NB4 (cell line): ENCODE measurements at regions not wholly inside any gene's neighbourhood (a gene's known extent, or its start where the extent isn't known, plus 50 kb on each side); places are given as distances from the start of the nearest gene placed in this dataset.

ENCODE experiments used
- MYC ChIP-seq: IDR thresholded peaks from 2 replicates; pipeline ENCODE4 v1.6.1; 2011; ENCODE audit warnings: low read depth, low read length
- POLR2A ChIP-seq: IDR thresholded peaks from 2 replicates; pipeline ENCODE4 v1.6.1; 2011; ENCODE audit warnings: mild to moderate bottlenecking; ENCODE audit not compliant: insufficient read length; ENCODE audit errors: extremely low read depth
- TF ChIP-seq, protein P1 (sequence below): IDR thresholded peaks from one replicate; pipeline ENCODE4 v1.5.1; 2012; ENCODE audit warnings: low read depth, low read length
- TF ChIP-seq, protein P2 (sequence below): IDR thresholded peaks from 2 replicates; pipeline ENCODE4 v1.6.1; 2011; ENCODE audit warnings: low read depth, low read length

DNA sequence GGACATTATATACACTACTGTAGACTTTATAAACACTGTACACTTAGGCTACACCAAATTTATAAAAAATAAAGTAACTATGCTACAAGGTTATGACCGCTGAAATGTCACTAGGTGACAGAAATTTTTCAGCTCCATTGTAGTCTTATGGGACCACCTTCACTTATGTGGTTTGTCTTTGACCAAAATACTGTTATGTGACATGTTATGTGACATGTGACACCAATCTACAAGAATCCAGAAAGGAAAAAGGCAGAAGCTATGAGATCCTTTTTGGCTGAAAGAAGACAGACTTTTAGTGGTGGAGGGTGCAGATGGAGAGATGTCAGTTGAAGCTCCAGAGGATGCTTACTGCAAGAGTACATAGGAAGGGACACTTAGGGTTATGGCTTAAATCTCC, 1378.4 kb upstream of the TENM4 start:
- TF ChIP-seq, protein P1, sequence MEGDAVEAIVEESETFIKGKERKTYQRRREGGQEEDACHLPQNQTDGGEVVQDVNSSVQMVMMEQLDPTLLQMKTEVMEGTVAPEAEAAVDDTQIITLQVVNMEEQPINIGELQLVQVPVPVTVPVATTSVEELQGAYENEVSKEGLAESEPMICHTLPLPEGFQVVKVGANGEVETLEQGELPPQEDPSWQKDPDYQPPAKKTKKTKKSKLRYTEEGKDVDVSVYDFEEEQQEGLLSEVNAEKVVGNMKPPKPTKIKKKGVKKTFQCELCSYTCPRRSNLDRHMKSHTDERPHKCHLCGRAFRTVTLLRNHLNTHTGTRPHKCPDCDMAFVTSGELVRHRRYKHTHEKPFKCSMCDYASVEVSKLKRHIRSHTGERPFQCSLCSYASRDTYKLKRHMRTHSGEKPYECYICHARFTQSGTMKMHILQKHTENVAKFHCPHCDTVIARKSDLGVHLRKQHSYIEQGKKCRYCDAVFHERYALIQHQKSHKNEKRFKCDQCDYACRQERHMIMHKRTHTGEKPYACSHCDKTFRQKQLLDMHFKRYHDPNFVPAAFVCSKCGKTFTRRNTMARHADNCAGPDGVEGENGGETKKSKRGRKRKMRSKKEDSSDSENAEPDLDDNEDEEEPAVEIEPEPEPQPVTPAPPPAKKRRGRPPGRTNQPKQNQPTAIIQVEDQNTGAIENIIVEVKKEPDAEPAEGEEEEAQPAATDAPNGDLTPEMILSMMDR: no peak
- TF ChIP-seq, protein P2, sequence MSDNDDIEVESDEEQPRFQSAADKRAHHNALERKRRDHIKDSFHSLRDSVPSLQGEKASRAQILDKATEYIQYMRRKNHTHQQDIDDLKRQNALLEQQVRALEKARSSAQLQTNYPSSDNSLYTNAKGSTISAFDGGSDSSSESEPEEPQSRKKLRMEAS: no peak
- TF ChIP-seq POLR2A: no peak
- no peak for TF ChIP-seq MYC
